ENCODE measurements at regions not wholly inside any gene's neighbourhood (a gene's known extent, or its start where the extent isn't known, plus 50 kb on each side); places are given as distances from the start of the nearest gene placed in this dataset.

DNA sequence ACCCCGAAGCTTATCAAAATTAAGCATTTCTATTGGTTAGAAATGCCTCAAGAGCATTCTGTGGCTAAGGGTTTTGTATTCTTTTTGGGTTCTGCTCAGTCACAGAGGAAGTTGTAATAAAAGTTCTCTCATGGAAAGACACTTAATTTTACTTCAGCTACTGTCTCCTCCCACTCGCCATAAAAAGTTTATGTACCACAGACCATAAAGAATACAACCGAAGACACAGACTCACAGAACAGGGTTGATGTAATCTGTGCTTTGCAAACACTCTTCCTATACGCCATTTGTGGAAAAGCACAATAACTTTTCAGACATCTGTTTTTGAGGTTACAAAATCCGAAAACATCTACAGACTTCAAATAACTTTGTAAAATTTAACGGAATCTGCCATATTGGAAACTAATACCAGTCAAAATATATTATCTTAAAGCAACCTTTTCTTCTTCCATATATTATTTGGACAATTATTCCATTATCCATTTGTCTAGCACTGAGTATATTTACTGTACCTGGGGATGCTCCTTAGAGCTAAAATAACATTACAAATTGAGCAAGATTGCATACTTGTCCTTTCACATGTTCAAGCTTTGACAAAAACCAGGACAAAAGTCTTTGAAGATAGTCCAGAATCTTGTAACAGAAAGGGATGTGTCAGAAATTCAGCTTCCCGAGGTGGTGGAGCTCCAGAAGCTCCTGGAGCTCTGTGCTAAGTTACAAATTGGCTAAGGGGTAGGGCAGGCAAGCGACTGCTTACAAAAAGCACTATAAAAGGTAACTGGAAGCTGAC, 219.0 kb upstream of the MEOX2 start:
- DNase-seq = no peak
- H3K27me3 ChIP-seq (ENCODE audit: insufficient read depth, low read depth, severe bottlenecking) = no peaks in the 10 kb centered on the region
- TF ChIP-seq, protein P1, sequence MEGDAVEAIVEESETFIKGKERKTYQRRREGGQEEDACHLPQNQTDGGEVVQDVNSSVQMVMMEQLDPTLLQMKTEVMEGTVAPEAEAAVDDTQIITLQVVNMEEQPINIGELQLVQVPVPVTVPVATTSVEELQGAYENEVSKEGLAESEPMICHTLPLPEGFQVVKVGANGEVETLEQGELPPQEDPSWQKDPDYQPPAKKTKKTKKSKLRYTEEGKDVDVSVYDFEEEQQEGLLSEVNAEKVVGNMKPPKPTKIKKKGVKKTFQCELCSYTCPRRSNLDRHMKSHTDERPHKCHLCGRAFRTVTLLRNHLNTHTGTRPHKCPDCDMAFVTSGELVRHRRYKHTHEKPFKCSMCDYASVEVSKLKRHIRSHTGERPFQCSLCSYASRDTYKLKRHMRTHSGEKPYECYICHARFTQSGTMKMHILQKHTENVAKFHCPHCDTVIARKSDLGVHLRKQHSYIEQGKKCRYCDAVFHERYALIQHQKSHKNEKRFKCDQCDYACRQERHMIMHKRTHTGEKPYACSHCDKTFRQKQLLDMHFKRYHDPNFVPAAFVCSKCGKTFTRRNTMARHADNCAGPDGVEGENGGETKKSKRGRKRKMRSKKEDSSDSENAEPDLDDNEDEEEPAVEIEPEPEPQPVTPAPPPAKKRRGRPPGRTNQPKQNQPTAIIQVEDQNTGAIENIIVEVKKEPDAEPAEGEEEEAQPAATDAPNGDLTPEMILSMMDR (IDR thresholded peaks at IDR 0.05; ENCODE audit: low read depth, low read length) = no peak
- H3K36me3 ChIP-seq = no peaks in the 10 kb centered on the region
- H3K4me3 ChIP-seq (ENCODE audit: low read depth, low read length) = no peak overlapping the region
- no peaks in the 10 kb centered on the region for H3K9me3 ChIP-seq (ENCODE audit: severe bottlenecking)
- H3K27ac ChIP-seq = no peak overlapping the region

DNA sequence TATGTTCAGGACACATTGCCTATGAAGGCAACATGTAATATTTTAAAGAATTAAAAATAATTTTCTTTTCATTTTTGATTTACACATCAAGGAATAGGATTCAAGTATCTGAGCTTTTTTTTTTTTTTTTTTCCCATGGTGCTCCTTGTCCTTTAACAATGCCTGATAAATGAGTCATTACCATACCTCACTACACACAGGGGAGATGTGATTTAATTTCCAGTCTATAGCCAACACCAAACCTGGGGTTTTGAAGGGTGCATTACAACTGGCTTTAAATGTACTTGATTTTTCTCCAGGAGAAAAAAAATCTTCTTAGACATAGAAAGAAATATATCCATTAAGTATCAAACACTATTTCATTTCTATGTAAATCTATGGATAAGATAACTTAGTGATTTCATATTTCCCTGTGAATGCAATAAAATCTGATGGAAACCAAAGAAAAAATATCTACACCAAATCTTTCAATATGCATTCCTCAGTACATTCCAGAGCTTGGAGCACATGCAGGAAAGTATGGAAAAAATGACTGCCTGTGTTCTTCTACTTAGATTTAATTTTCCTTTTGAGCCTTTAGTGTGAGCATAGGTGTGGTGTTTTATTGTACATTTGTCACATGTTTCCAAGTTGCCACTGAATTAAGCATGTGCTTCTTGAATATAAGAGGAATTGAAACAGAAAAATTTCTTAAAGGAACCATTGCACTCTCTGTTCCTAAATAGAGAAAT, 204.8 kb upstream of the MEOX2 start:
- no peak overlapping the region for H3K27ac ChIP-seq
- H3K4me3 ChIP-seq (ENCODE audit: low read depth, low read length) = no peak overlapping the region
- H3K36me3 ChIP-seq = no peaks in the 10 kb centered on the region
- no peaks in the 10 kb centered on the region for H3K9me3 ChIP-seq (ENCODE audit: severe bottlenecking)
- H3K27me3 ChIP-seq (ENCODE audit: insufficient read depth, low read depth, severe bottlenecking) = no peaks in the 10 kb centered on the region
- no peak for DNase-seq
- TF ChIP-seq, protein P1 (IDR thresholded peaks at IDR 0.05; ENCODE audit: low read depth, low read length) = no peak

DNA sequence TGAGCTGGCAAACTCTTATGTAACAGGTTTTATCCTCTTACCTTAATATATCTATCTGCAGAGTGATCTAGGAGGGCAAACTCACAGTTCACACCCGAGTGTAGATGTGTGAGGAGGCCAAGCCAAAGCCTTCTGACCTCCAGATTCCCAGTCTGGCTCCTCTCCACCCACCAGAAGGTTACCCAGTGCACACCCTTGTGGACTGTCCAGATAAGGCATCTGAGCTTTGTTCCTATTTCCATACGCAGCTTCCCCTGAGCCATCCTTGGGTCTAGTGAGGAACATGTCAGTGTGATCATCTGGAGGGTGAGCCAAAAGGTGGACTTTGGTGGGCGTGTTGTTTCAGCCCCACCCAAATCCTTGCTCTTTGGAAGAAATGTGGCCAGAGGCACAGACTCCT, 203.0 kb upstream of the MEOX2 start:
- DNase-seq = peak; percentile 30
- no peak overlapping the region for H3K4me3 ChIP-seq (ENCODE audit: low read depth, low read length)
- H3K9me3 ChIP-seq (ENCODE audit: severe bottlenecking) = no peaks in the 10 kb centered on the region
- H3K27ac ChIP-seq = no peak overlapping the region
- no peaks in the 10 kb centered on the region for H3K27me3 ChIP-seq (ENCODE audit: insufficient read depth, low read depth, severe bottlenecking)
- TF ChIP-seq, protein P1 (IDR thresholded peaks at IDR 0.05; ENCODE audit: low read depth, low read length) = peak; percentile 58
- no peaks in the 10 kb centered on the region for H3K36me3 ChIP-seq

DNA sequence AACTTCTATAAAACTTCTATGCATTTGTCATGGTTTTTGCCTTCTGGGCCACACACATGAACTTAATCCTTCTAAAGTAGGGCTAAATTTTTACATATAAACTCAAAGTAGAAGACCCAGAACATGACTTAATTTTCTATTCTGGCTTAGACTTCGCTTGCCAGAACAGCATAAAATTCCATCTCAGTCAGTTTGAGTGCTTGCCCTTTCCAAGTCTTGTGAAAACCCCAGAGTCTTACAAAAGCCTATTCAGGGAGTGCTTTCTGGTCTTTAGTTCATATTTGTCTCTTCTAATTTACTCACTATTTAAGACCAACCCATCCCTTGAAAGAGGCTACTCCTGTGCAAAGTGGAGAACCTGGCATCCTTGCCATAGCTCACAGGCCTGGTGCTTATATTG, 201.6 kb upstream of the MEOX2 start:
- H3K27ac ChIP-seq = no peak overlapping the region
- TF ChIP-seq, protein P1 (IDR thresholded peaks at IDR 0.05; ENCODE audit: low read depth, low read length) = no peak
- no peak overlapping the region for H3K4me3 ChIP-seq (ENCODE audit: low read depth, low read length)
- DNase-seq = no peak
- no peaks in the 10 kb centered on the region for H3K36me3 ChIP-seq
- no peaks in the 10 kb centered on the region for H3K9me3 ChIP-seq (ENCODE audit: severe bottlenecking)
- no peaks in the 10 kb centered on the region for H3K27me3 ChIP-seq (ENCODE audit: insufficient read depth, low read depth, severe bottlenecking)

DNA sequence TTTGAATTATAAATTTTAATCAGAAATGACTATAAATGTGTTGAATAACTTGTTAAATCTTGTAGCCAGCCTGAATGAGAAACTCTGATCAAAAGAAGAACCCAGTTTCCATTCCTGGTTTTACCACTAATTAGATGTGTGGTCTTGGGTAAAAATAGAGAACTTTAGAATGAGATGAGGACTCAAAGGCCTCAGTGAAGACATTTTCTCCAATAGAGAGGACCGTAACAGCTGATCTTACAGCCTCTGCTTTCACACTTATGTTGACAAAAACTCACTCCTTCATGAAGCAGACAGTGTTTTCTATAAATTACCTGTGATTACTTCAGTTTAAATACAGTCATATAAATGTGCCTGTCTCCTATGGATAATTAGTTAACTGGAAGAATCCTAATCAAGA, 200.1 kb upstream of the MEOX2 start:
- Histone ChIP-seq H3K9me3 (ENCODE audit: severe bottlenecking) (no peaks in the 10 kb centered on the region), H3K27ac (no peak overlapping the region), H3K27me3 (ENCODE audit: insufficient read depth, low read depth, severe bottlenecking) (no peaks in the 10 kb centered on the region), H3K4me3 (ENCODE audit: low read depth, low read length) (no peak overlapping the region), H3K36me3 (no peaks in the 10 kb centered on the region)
- DNase-seq = no peak
- TF ChIP-seq, protein P1 (IDR thresholded peaks at IDR 0.05; ENCODE audit: low read depth, low read length) = no peak

Data from WERI-Rb-1 (cell line).